Fibroblast of the aortic adventitia (primary cell): ENCODE measurements at regions not wholly inside any gene's neighbourhood (a gene's known extent, or its start where the extent isn't known, plus 50 kb on each side); places are given as distances from the start of the nearest gene placed in this dataset.

Source experiments
- DNase-seq: peaks from one replicate; pipeline ENCODE4 v3.0.0-alpha.2; 2010; ENCODE audit warnings: low read depth
- H3K4me3 ChIP-seq: 2 replicates; pipeline ENCODE4 v1.5.1; 2011; ENCODE audit warnings: low read depth, mild to moderate bottlenecking, control low read depth, low read length, moderate library complexity
- TF ChIP-seq, protein P1 (sequence below): IDR thresholded peaks from 2 replicates; pipeline ENCODE4 v1.5.1; 2011; ENCODE audit warnings: mild to moderate bottlenecking, low read length, control low read depth, inconsistent platforms; ENCODE audit not compliant: insufficient read depth

- no peak for DNase-seq
- no peak overlapping the region for H3K4me3 ChIP-seq
- TF ChIP-seq, protein P1, sequence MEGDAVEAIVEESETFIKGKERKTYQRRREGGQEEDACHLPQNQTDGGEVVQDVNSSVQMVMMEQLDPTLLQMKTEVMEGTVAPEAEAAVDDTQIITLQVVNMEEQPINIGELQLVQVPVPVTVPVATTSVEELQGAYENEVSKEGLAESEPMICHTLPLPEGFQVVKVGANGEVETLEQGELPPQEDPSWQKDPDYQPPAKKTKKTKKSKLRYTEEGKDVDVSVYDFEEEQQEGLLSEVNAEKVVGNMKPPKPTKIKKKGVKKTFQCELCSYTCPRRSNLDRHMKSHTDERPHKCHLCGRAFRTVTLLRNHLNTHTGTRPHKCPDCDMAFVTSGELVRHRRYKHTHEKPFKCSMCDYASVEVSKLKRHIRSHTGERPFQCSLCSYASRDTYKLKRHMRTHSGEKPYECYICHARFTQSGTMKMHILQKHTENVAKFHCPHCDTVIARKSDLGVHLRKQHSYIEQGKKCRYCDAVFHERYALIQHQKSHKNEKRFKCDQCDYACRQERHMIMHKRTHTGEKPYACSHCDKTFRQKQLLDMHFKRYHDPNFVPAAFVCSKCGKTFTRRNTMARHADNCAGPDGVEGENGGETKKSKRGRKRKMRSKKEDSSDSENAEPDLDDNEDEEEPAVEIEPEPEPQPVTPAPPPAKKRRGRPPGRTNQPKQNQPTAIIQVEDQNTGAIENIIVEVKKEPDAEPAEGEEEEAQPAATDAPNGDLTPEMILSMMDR, result no peak
Measured at GRCh38 chr14:26765301-26765700, 167.5 kb upstream of the NOVA1 start.

- TF ChIP-seq, protein P1, result no peak
- H3K4me3 ChIP-seq, result no peak overlapping the region
- DNase-seq, result peak; percentile 96
Measured at GRCh38 chr14:26765768-26766520, 168.1 kb upstream of the NOVA1 start.

GRCh38 chr14:26766726-26767125 is 168.9 kb upstream of the NOVA1 start:
- DNase-seq, result no peak
- TF ChIP-seq, protein P1, result no peak
- no peak overlapping the region for H3K4me3 ChIP-seq

- TF ChIP-seq, protein P1, result no peak
- no peak for DNase-seq
- no peak overlapping the region for H3K4me3 ChIP-seq
Measured at GRCh38 chr14:26773906-26774593, 176.2 kb upstream of the NOVA1 start.

- H3K4me3 ChIP-seq, result no peak overlapping the region
- peak; percentile 79 for DNase-seq
- TF ChIP-seq, protein P1, result no peak
Measured at GRCh38 chr14:26775765-26776563, 178.1 kb upstream of the NOVA1 start.

DNA sequence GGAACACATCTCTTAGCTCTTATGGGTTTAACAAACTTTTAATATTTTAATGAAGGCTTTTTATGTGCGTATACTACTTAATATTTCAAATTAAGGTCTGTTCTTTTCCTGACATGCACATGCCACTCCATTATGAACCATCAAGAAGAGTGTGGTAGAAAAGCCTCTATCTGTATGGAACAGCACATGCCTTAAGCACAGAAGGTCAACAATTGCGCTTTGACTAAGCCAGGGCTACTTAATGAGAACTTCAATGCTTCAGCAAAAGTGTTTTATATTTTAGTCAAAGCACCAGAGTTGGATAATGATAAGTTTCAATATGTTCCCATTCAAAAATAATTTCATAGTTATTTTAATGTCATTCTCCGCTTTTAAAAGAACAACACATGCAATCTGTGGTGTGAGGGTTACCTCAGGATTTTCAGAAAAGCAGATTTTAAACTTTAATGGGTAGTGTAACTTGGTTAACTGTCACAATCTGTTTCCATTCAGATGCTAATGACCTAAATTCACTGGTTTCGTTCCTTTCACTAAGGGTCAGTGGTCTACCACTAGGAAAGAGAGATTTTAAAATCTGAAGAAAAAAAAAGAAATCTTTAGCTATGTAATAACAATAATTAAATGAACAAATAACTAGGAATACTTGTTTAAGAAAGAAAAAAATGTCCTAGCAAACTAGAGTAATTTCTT is 193.4 kb upstream of the NOVA1 start:
- TF ChIP-seq, protein P1, result no peak
- DNase-seq, result no peak

More for the DNA sequence above, 193.4 kb upstream of the NOVA1 start:
- no peak overlapping the region for H3K4me3 ChIP-seq
